ENCODE measurements at regions not wholly inside any gene's neighbourhood (a gene's known extent, or its start where the extent isn't known, plus 50 kb on each side); places are given as distances from the start of the nearest gene placed in this dataset.

GRCh38 chr3:72533591-72534473 is 314.4 kb downstream of the SHQ1 start:
- Histone ChIP-seq H3K36me3 (ENCODE audit: control insufficient read depth in 2 of 2, extremely low read depth in 1 of 2, insufficient read depth in 2 of 2, low read length in 2 of 2) (no peaks in the 10 kb centered on the region), H4K20me1 (replicated peaks; ENCODE audit: control insufficient read depth, extremely low read depth, insufficient read depth, low read length) (no peaks in the 10 kb centered on the region), H3K4me2 (ENCODE audit: insufficient read depth, low read length) (no peak overlapping the region), H3K4me3 (replicated peaks in 1 of 3; ENCODE audit: insufficient read depth in 1 of 3, low read depth in 1 of 3, low read length in 3 of 3) (no peak overlapping the region), H3K4me1 (ENCODE audit: control insufficient read depth, extremely low read depth, insufficient read depth, low read length) (no peaks in the 10 kb centered on the region), H3K9me1 (replicated peaks; ENCODE audit: control insufficient read depth, extremely low read depth, insufficient read depth, low read length) (no peaks in the 10 kb centered on the region), H3K9ac (replicated peaks; ENCODE audit: extremely low read depth, insufficient read depth, low read length) (no peak overlapping the region), H3K27ac (ENCODE audit: insufficient read depth, low read depth, low read length) (no peak overlapping the region), H3K27me3 (ENCODE audit: control insufficient read depth in 2 of 2, insufficient read depth in 2 of 2, low read length in 2 of 2) (no peaks in the 10 kb centered on the region), H3K9me3 (replicated peaks; ENCODE audit: control insufficient read depth, insufficient read depth, low read length) (no peaks in the 10 kb centered on the region), H2AFZ (ENCODE audit: low read depth, low read length) (no peak overlapping the region), H3K79me2 (ENCODE audit: control insufficient read depth, insufficient read depth, low read length) (no peaks in the 10 kb centered on the region)
- intact Hi-C loops (cut with micrococcal nuclease), result no loop called here
- TF ChIP-seq EZH2 (IDR thresholded peaks at IDR 0.05; ENCODE audit: borderline replicate concordance, low read depth, low read length, severe bottlenecking) (no peak), POLR2A (IDR thresholded peaks at IDR 0.05; ENCODE audit: low read depth, low read length) (no peak), MAX (IDR thresholded peaks at IDR 0.05; ENCODE audit: insufficient read depth, insufficient read length) (no peak), FOS (IDR thresholded peaks at IDR 0.05; ENCODE audit: borderline replicate concordance, insufficient read depth, low read length) (no peak), POLR2AphosphoS5 (IDR thresholded peaks at IDR 0.05; ENCODE audit: insufficient read depth, low read depth, low read length) (no peak), GATA2 (IDR thresholded peaks at IDR 0.05; ENCODE audit: insufficient read depth, insufficient read length, low read depth, low read length) (no peak)
- dilution Hi-C loops (cut with MboI; ENCODE audit: extremely low pct_ligation_motif_present, low sequenced_read_pairs), result no loop called here
- no peak for DNase-seq (ENCODE audit: low read depth, low spot score)
- FAIRE-seq, result no peak
- CTCF ChIA-PET, result no interaction called here
- POLR2A ChIA-PET, result no interaction called here
- BruUV-seq (replicated peaks), result no TSS peak

GRCh38 chr3:72530426-72530825 is 317.8 kb downstream of the SHQ1 start:
- H3K4me2 ChIP-seq (ENCODE audit: insufficient read depth, low read length), result no peak overlapping the region
- H3K27me3 ChIP-seq (ENCODE audit: control insufficient read depth in 2 of 2, insufficient read depth in 2 of 2, low read length in 2 of 2), result no peaks in the 10 kb centered on the region
- FAIRE-seq (no peak), DNase-seq (ENCODE audit: low read depth, low spot score) (no peak)
- H3K4me3 ChIP-seq (replicated peaks in 1 of 3; ENCODE audit: insufficient read depth in 1 of 3, low read depth in 1 of 3, low read length in 3 of 3), result no peak overlapping the region
- dilution Hi-C loops (cut with MboI; ENCODE audit: extremely low pct_ligation_motif_present, low sequenced_read_pairs) (no loop called here), intact Hi-C loops (cut with micrococcal nuclease) (no loop called here)
- ChIA-PET POLR2A (no interaction called here), CTCF (no interaction called here)
- no peaks in the 10 kb centered on the region for H4K20me1 ChIP-seq (replicated peaks; ENCODE audit: control insufficient read depth, extremely low read depth, insufficient read depth, low read length)
- H3K9me3 ChIP-seq (replicated peaks; ENCODE audit: control insufficient read depth, insufficient read depth, low read length), result no peaks in the 10 kb centered on the region
- no TSS peak for BruUV-seq (replicated peaks)
- H3K9me1 ChIP-seq (replicated peaks; ENCODE audit: control insufficient read depth, extremely low read depth, insufficient read depth, low read length), result no peaks in the 10 kb centered on the region
- no peak overlapping the region for H2AFZ ChIP-seq (ENCODE audit: low read depth, low read length)
- H3K79me2 ChIP-seq (ENCODE audit: control insufficient read depth, insufficient read depth, low read length), result no peaks in the 10 kb centered on the region
- H3K36me3 ChIP-seq (ENCODE audit: control insufficient read depth in 2 of 2, extremely low read depth in 1 of 2, insufficient read depth in 2 of 2, low read length in 2 of 2), result no peaks in the 10 kb centered on the region
- H3K4me1 ChIP-seq (ENCODE audit: control insufficient read depth, extremely low read depth, insufficient read depth, low read length), result no peaks in the 10 kb centered on the region
- no peak overlapping the region for H3K27ac ChIP-seq (ENCODE audit: insufficient read depth, low read depth, low read length)
- H3K9ac ChIP-seq (replicated peaks; ENCODE audit: extremely low read depth, insufficient read depth, low read length), result no peak overlapping the region
- TF ChIP-seq MAX (IDR thresholded peaks at IDR 0.05; ENCODE audit: insufficient read depth, insufficient read length), result no peak
- no peak for TF ChIP-seq EZH2 (IDR thresholded peaks at IDR 0.05; ENCODE audit: borderline replicate concordance, low read depth, low read length, severe bottlenecking)
- no peak for TF ChIP-seq GATA2 (IDR thresholded peaks at IDR 0.05; ENCODE audit: insufficient read depth, insufficient read length, low read depth, low read length)
- TF ChIP-seq POLR2A (IDR thresholded peaks at IDR 0.05; ENCODE audit: low read depth, low read length), result no peak
- no peak for TF ChIP-seq POLR2AphosphoS5 (IDR thresholded peaks at IDR 0.05; ENCODE audit: insufficient read depth, low read depth, low read length)
- TF ChIP-seq CTCF (IDR thresholded peaks at IDR 0.05; ENCODE audit: extremely low read depth in 1 of 2, insufficient read depth in 1 of 2, low read depth in 1 of 2, low read length in 2 of 2), result no peak
- TF ChIP-seq JUN (IDR thresholded peaks at IDR 0.05; ENCODE audit: borderline replicate concordance, insufficient read depth, insufficient read length, low read depth), result no peak
- TF ChIP-seq FOS (IDR thresholded peaks at IDR 0.05; ENCODE audit: borderline replicate concordance, insufficient read depth, low read length), result no peak
- no peak for TF ChIP-seq MYC (IDR thresholded peaks at IDR 0.05; ENCODE audit: low read depth, low read length)

Measured in endothelial cell of umbilical vein (primary cell).